Caco-2 (cell line): ENCODE measurements at regions not wholly inside any gene's neighbourhood (a gene's known extent, or its start where the extent isn't known, plus 50 kb on each side); places are given as distances from the start of the nearest gene placed in this dataset.

Source experiments
- BruUV-seq: library from RNA; stranded (reverse); fragments of 400-500 nt; replicated peaks from 2 replicates; lab custom pipeline; 2021; lab: Mats Ljungman, UMichigan
- CTCF ChIA-PET: fragments of 300-600 bp; sonication (Branson Sonifier 250); formaldehyde crosslinking; loops from one replicate; lab custom pipeline; 2022; ENCODE audit warnings: antibody characterized with exemption; lab: Charles Lee
- POLR2A ChIA-PET: fragments of 300-600 bp; sonication (Branson Sonifier 250); formaldehyde crosslinking; loops from one replicate; lab custom pipeline; 2022; ENCODE audit warnings: antibody characterized with exemption; lab: Charles Lee
- DNase-seq, 2 experiments: peaks; one replicate each; pipeline versions ENCODE4 v3.0.0 to v3.0.0-alpha.2; 2020 to 2022
- H3K27me3 ChIP-seq: replicated peaks from 2 replicates; pipeline ENCODE4 v1.6.0; 2011; ENCODE audit warnings: low read length; ENCODE audit not compliant: control insufficient read depth, insufficient read depth
- H3K36me3 ChIP-seq: 2 replicates; pipeline ENCODE4 v1.5.1; 2011; ENCODE audit warnings: low read length; ENCODE audit not compliant: control insufficient read depth, insufficient read depth
- H3K4me1 ChIP-seq: fragments of 250-450 bp; sonication (Bioruptor Pico); 2 replicates; pipeline ENCODE4 v1.5.1; 2020; ENCODE audit warnings: mild to moderate bottlenecking
- H3K4me3 ChIP-seq: 2 replicates; pipeline ENCODE4 v1.5.1; 2011; ENCODE audit warnings: low read depth, mild to moderate bottlenecking, control low read depth, low read length
- H3K9me3 ChIP-seq: fragments of 250-450 bp; sonication (Bioruptor Pico); 2 replicates; pipeline ENCODE4 v1.5.1; 2020; ENCODE audit warnings: mild to moderate bottlenecking, moderate library complexity
- H3K27ac Mint-ChIP-seq: one replicate; pipeline ENCODE4 v1.8.0; 2022; ENCODE audit warnings: mixed read lengths; ENCODE audit not compliant: unreplicated experiment
- H3K27me3 Mint-ChIP-seq: one replicate; pipeline ENCODE4 v1.8.0; 2022; ENCODE audit warnings: mixed read lengths; ENCODE audit not compliant: insufficient read depth, unreplicated experiment
- H3K36me3 Mint-ChIP-seq: one replicate; pipeline ENCODE4 v1.8.0; 2022; ENCODE audit warnings: mild to moderate bottlenecking, mixed read lengths; ENCODE audit not compliant: insufficient read depth, unreplicated experiment
- H3K4me1 Mint-ChIP-seq: one replicate; pipeline ENCODE4 v1.8.0; 2022; ENCODE audit warnings: low read depth, mixed read lengths; ENCODE audit not compliant: unreplicated experiment
- H3K4me3 Mint-ChIP-seq: one replicate; pipeline ENCODE4 v1.8.0; 2022; ENCODE audit warnings: mild to moderate bottlenecking, moderate library complexity, mixed read lengths; ENCODE audit not compliant: unreplicated experiment
- H3K9me3 Mint-ChIP-seq: one replicate; pipeline ENCODE4 v1.8.0; 2022; ENCODE audit warnings: mixed read lengths; ENCODE audit not compliant: unreplicated experiment
- intact Hi-C: fragments of 100-400 bp; cut with micrococcal nuclease; formaldehyde crosslinking; loops from one replicate; pipeline ENCODE4 v1.10.0; 2022; ENCODE audit not compliant: unreplicated experiment
- TF ChIP-seq, protein P1 (sequence below), 2 experiments: fragments of 200-600 bp in 1 of 2; IDR thresholded peaks; 1 replicate in 1 of 2; 2 replicates in 1 of 2; pipeline versions ENCODE4 v1.5.1 to v1.8.0; 2011 to 2022; ENCODE audit warnings: antibody characterized with exemption in 1 of 2, control low read depth in 1 of 2, inconsistent platforms in 1 of 2, low read depth in 1 of 2, low read length in 1 of 2, mild to moderate bottlenecking in 1 of 2, moderate library complexity in 1 of 2; ENCODE audit not compliant: insufficient read depth in 1 of 2, severe bottlenecking in 1 of 2, unreplicated experiment in 1 of 2

DNA sequence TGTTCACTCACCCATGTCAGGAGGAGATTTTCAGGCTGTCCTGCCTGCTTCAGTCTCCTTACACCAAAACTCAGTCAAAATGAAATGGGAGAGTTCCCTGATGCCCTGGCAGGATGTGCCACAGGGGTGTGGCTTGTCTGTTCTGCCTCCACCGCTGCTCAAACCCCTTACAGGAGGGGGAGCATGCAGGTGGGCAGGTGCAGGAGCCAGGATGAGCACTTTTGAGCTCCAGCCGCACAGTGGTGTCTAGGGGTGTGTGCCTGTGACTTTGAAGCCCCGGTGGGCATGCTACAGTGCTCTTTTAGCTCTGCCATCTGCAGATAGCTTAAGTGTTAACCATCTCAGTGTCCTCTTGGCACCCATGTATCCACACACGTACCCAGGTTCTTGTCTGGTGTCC lies 71.9 kb upstream of the IPO5 start:
- no peaks in the 10 kb centered on the region for H3K36me3 ChIP-seq
- no peaks in the 10 kb centered on the region for H3K4me1 ChIP-seq
- peaks cover 2% of the 10 kb centered on the region; the same call in 1 of the 2 replicates for H3K27me3 ChIP-seq
- POLR2A ChIA-PET = no interaction called here
- no peak overlapping the region for H3K4me3 Mint-ChIP-seq
- peaks cover 26% of the 10 kb centered on the region for H3K27me3 Mint-ChIP-seq
- TF ChIP-seq, protein P1, sequence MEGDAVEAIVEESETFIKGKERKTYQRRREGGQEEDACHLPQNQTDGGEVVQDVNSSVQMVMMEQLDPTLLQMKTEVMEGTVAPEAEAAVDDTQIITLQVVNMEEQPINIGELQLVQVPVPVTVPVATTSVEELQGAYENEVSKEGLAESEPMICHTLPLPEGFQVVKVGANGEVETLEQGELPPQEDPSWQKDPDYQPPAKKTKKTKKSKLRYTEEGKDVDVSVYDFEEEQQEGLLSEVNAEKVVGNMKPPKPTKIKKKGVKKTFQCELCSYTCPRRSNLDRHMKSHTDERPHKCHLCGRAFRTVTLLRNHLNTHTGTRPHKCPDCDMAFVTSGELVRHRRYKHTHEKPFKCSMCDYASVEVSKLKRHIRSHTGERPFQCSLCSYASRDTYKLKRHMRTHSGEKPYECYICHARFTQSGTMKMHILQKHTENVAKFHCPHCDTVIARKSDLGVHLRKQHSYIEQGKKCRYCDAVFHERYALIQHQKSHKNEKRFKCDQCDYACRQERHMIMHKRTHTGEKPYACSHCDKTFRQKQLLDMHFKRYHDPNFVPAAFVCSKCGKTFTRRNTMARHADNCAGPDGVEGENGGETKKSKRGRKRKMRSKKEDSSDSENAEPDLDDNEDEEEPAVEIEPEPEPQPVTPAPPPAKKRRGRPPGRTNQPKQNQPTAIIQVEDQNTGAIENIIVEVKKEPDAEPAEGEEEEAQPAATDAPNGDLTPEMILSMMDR (IDR thresholded peaks at IDR 0.05; ENCODE audit: insufficient read depth in 1 of 2, low read depth in 1 of 2, low read length in 1 of 2, severe bottlenecking in 1 of 2, unreplicated experiment in 1 of 2) = no peak
- no peak overlapping the region for H3K4me3 ChIP-seq
- intact Hi-C loops = no loop called here
- H3K36me3 Mint-ChIP-seq = no peaks in the 10 kb centered on the region
- H3K9me3 Mint-ChIP-seq = no peaks in the 10 kb centered on the region
- no peak overlapping the region for H3K27ac Mint-ChIP-seq
- H3K9me3 ChIP-seq = no peaks in the 10 kb centered on the region
- H3K4me1 Mint-ChIP-seq = no peaks in the 10 kb centered on the region
- CTCF ChIA-PET = no interaction called here
- DNase-seq = no peak
- BruUV-seq = no TSS peak

DNA sequence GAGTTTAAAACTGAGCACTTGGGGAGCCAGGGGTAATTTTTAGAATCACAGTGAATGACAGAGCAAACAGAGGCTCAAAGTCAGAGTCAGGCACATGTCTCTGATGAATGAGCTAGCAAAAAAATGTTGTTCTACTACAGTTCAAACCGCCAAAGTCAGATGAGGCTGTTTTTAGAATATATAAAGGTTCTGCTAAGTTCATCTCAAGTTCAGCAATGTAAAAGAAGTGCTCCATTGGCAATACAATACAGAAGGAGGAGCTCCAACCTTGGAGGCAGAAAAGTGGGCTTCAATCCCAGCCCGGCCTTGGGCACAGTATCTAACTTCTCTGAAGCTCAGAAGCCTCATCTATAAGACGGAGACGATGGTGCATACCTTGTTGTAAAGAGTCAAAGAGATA lies 70.1 kb upstream of the IPO5 start:
- POLR2A ChIA-PET = no interaction called here
- DNase-seq = no peak
- Mint-ChIP-seq H3K9me3 (peaks cover 9% of the 10 kb centered on the region), H3K27me3 (peaks cover 33% of the 10 kb centered on the region), H3K36me3 (no peaks in the 10 kb centered on the region), H3K4me1 (no peaks in the 10 kb centered on the region), H3K27ac (no peak overlapping the region), H3K4me3 (no peak overlapping the region)
- intact Hi-C loops = no loop called here
- H3K27me3 ChIP-seq = peaks cover 2% of the 10 kb centered on the region; the same call in 1 of the 2 replicates
- H3K4me1 ChIP-seq = no peaks in the 10 kb centered on the region
- no peaks in the 10 kb centered on the region for H3K9me3 ChIP-seq
- H3K4me3 ChIP-seq = no peak overlapping the region
- TF ChIP-seq, protein P1 (IDR thresholded peaks at IDR 0.05; ENCODE audit: insufficient read depth in 1 of 2, low read depth in 1 of 2, low read length in 1 of 2, severe bottlenecking in 1 of 2, unreplicated experiment in 1 of 2) = no peak
- no TSS peak for BruUV-seq
- no peaks in the 10 kb centered on the region for H3K36me3 ChIP-seq
- CTCF ChIA-PET = no interaction called here

- Histone ChIP-seq H3K4me1 (no peaks in the 10 kb centered on the region), H3K36me3 (no peaks in the 10 kb centered on the region), H3K27me3 (peaks cover 2% of the 10 kb centered on the region; the same call in 1 of the 2 replicates), H3K4me3 (no peak overlapping the region), H3K9me3 (no peaks in the 10 kb centered on the region)
- TF ChIP-seq, protein P1 (IDR thresholded peaks at IDR 0.05; ENCODE audit: insufficient read depth in 1 of 2, low read depth in 1 of 2, low read length in 1 of 2, severe bottlenecking in 1 of 2, unreplicated experiment in 1 of 2) = no peak
- DNase-seq = no peak
- H3K27ac Mint-ChIP-seq = no peak overlapping the region
- H3K9me3 Mint-ChIP-seq = peaks cover 9% of the 10 kb centered on the region
- intact Hi-C loops = no loop called here
- no peak overlapping the region for H3K4me3 Mint-ChIP-seq
- CTCF ChIA-PET = no interaction called here
- H3K4me1 Mint-ChIP-seq = no peaks in the 10 kb centered on the region
- POLR2A ChIA-PET = no interaction called here
- no TSS peak for BruUV-seq
- H3K36me3 Mint-ChIP-seq = no peaks in the 10 kb centered on the region
- H3K27me3 Mint-ChIP-seq = peaks cover 31% of the 10 kb centered on the region
Observed at GRCh38 chr13:97884707-97885468, 68.6 kb upstream of the IPO5 start.
